Cardiac fibroblast (primary cell): ENCODE measurements at regions not wholly inside any gene's neighbourhood (a gene's known extent, or its start where the extent isn't known, plus 50 kb on each side); places are given as distances from the start of the nearest gene placed in this dataset.

ENCODE experiments used
- DNase-seq, 2 donors: peaks; one replicate each; pipeline versions ENCODE4 v3.0.0 to v3.0.0-alpha.2; 2010; ENCODE audit warnings: low read depth in 2 of 2
- H3K4me3 ChIP-seq, 2 donors: replicated peaks in 1 of 2; 1 replicate in 1 of 2; 2 replicates in 1 of 2; pipeline ENCODE4 v1.5.1; 2011; ENCODE audit warnings: low read depth in 2 of 2, low read length in 2 of 2, mild to moderate bottlenecking in 2 of 2, moderate library complexity in 1 of 2
- TF ChIP-seq, protein P1 (sequence below): IDR thresholded peaks from one replicate; pipeline ENCODE4 v1.5.1; 2011; ENCODE audit warnings: low read depth, mild to moderate bottlenecking, low read length, inconsistent platforms

DNA sequence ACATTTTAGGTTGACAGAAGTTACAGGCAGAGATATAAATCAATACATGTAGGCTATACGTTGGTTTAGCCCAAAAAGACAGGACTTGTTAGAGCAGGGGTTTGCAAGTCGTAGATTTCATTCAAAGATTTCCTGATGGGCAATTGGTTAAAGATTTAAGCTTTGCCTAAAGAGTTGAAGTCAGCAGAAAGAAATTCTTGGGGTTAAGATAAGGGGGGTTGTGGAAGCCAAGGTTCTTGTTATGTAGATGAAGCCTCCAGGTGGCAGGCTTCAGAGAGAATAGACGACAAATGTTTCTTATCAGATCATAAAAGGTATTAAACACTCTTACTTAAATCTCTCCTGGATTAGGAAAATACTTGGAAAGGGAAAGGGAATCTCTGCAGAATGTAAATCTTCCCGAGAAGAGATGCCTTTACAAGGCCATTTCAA is 510.8 kb downstream of the TMTC2 start:
- H3K4me3 ChIP-seq, result no peak overlapping the region
- TF ChIP-seq, protein P1, sequence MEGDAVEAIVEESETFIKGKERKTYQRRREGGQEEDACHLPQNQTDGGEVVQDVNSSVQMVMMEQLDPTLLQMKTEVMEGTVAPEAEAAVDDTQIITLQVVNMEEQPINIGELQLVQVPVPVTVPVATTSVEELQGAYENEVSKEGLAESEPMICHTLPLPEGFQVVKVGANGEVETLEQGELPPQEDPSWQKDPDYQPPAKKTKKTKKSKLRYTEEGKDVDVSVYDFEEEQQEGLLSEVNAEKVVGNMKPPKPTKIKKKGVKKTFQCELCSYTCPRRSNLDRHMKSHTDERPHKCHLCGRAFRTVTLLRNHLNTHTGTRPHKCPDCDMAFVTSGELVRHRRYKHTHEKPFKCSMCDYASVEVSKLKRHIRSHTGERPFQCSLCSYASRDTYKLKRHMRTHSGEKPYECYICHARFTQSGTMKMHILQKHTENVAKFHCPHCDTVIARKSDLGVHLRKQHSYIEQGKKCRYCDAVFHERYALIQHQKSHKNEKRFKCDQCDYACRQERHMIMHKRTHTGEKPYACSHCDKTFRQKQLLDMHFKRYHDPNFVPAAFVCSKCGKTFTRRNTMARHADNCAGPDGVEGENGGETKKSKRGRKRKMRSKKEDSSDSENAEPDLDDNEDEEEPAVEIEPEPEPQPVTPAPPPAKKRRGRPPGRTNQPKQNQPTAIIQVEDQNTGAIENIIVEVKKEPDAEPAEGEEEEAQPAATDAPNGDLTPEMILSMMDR, result no peak

GRCh38 chr12:83196694-83197350 is 510.1 kb downstream of the TMTC2 start:
- TF ChIP-seq, protein P1, result no peak
- no peak for DNase-seq

More for the DNA sequence above, 510.8 kb downstream of the TMTC2 start:
- no peak for DNase-seq

DNA sequence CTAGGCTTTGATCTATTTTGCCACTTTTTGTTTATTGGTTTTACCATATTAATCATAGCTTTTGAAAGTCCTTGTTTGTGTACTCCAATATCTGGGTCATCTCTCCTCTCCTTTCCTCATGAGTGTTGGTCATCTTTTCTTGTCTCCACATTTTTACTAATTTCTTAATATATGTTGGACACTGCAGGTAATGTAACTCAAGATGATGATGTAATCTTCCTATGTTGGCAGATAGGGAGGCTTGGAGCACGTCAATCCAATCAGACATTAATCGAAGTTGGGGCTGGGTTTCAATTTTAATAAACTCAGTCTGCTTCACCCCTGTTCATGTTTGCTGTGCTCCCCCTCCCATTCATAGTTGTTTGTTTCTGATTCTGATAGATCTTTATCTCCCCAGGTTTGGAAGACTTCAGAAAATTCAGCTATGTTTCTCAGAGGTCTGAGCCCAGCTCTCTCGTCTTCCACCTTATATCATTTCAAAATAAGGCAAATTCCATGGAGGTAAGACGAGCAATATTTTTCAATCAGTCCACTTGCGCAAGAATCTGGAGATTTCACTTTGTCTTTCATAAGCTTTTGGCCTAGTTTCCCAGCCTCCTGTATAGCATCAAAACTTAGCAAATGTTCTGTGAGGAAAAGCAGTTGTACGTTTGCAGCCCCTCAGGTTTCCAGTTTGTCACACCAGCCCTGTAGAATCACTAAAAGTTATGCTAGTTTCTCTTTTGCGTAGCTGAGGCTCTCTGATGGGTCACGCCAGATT is 504.1 kb downstream of the TMTC2 start:
- no peak overlapping the region for H3K4me3 ChIP-seq
- DNase-seq, result no peak
- TF ChIP-seq, protein P1, result no peak

More at GRCh38 chr12:83196694-83197350, 510.1 kb downstream of the TMTC2 start:
- H3K4me3 ChIP-seq, result no peak overlapping the region

- H3K4me3 ChIP-seq, result no peak overlapping the region
- TF ChIP-seq, protein P1, result no peak
- DNase-seq, result no peak
Measured at GRCh38 chr12:83186419-83186818, 499.7 kb downstream of the TMTC2 start.

DNA sequence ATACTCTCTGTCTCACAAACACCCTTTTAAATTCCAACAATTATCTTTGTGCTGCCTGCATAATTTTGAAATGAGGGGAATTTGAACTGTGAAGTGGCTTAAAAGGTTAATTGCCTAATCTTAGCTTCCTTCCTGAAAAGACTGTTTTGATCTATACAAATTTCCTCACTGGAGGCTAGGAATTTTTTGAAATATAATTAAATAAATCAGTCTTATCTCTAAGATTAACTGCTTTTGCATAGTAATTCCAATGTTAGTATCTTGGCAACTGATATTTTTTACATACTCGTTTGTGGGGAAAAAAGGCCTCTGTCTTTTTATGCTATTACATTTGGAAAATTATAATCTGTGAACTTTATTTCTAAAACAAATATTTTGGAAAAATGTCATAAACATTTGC is 498.5 kb downstream of the TMTC2 start:
- H3K4me3 ChIP-seq, result no peak overlapping the region
- DNase-seq, result no peak
- TF ChIP-seq, protein P1, result no peak
